Loucy (cell line): ENCODE measurements at regions not wholly inside any gene's neighbourhood (a gene's known extent, or its start where the extent isn't known, plus 50 kb on each side); places are given as distances from the start of the nearest gene placed in this dataset.

ENCODE experiments used
- H2AFZ ChIP-seq: fragments of 200-600 bp; sonication (generic); 2 replicates; pipeline ENCODE4 v1.6.0; 2016; ENCODE audit warnings: antibody characterized with exemption, mild to moderate bottlenecking, low read length, moderate library complexity
- H3F3A ChIP-seq: fragments of 200-600 bp; 2 replicates; pipeline ENCODE4 v1.6.0; 2016; ENCODE audit warnings: antibody characterized with exemption, low read depth, mild to moderate bottlenecking
- H3K27me3 ChIP-seq: fragments of 200-600 bp; sonication (generic); 2 replicates; pipeline ENCODE4 v1.6.1; 2014; ENCODE audit warnings: low read length, mild to moderate bottlenecking; ENCODE audit not compliant: insufficient read depth, poor library complexity, severe bottlenecking
- H3K36me3 ChIP-seq: fragments of 200-600 bp; sonication (generic); 2 replicates; pipeline ENCODE4 v1.6.1; 2016; ENCODE audit warnings: low read length; ENCODE audit not compliant: insufficient read depth
- H3K4me1 ChIP-seq: fragments of 200-600 bp; sonication (generic); 2 replicates; pipeline ENCODE4 v1.5.1; 2014; ENCODE audit warnings: low read length, mild to moderate bottlenecking; ENCODE audit not compliant: insufficient read depth, poor library complexity, severe bottlenecking
- H3K4me2 ChIP-seq: fragments of 200-600 bp; sonication (generic); 2 replicates; pipeline ENCODE4 v1.6.0; 2014; ENCODE audit warnings: antibody characterized with exemption, low read length, low read depth, mild to moderate bottlenecking; ENCODE audit not compliant: poor library complexity, severe bottlenecking
- H3K4me3 ChIP-seq: fragments of 200-600 bp; sonication (generic); 2 replicates; pipeline ENCODE4 v1.5.1; 2014; ENCODE audit warnings: low read length, mild to moderate bottlenecking, mixed read lengths; ENCODE audit not compliant: poor library complexity, severe bottlenecking
- H3K79me2 ChIP-seq: fragments of 200-600 bp; sonication (generic); 2 replicates; pipeline ENCODE4 v1.6.1; 2014; ENCODE audit warnings: low read length; ENCODE audit not compliant: insufficient read depth
- H3K9ac ChIP-seq: fragments of 200-600 bp; sonication (generic); 2 replicates; pipeline ENCODE4 v1.6.0; 2014; ENCODE audit warnings: mild to moderate bottlenecking, low read depth, low read length, moderate library complexity; ENCODE audit not compliant: poor library complexity, severe bottlenecking
- H3K9me2 ChIP-seq: fragments of 200-600 bp; sonication (generic); replicated peaks from 2 replicates; pipeline ENCODE4 v1.6.1; 2016; ENCODE audit warnings: low read depth, low read length, mixed read lengths
- H3K9me3 ChIP-seq: fragments of 200-600 bp; sonication (generic); 2 replicates; pipeline ENCODE4 v1.6.1; 2014; ENCODE audit warnings: mild to moderate bottlenecking, antibody characterized with exemption, low read length, low read depth; ENCODE audit not compliant: insufficient read depth
- H4K20me1 ChIP-seq: fragments of 200-600 bp; sonication (generic); 2 replicates; pipeline ENCODE4 v1.6.0; 2014; ENCODE audit warnings: antibody characterized with exemption, low read length, mild to moderate bottlenecking; ENCODE audit not compliant: insufficient read depth, poor library complexity, severe bottlenecking
- EZH2phosphoT487 ChIP-seq: fragments of 200-600 bp; IDR thresholded peaks from 2 replicates; pipeline ENCODE4 v1.6.1; 2018; ENCODE audit warnings: antibody characterized with exemption, mild to moderate bottlenecking, moderate library complexity, borderline replicate concordance
- TF ChIP-seq, protein P1 (sequence below): fragments of 200-600 bp; sonication (generic); conservative IDR thresholded peaks from 2 replicates; pipeline ENCODE4 v1.5.1; 2014; ENCODE audit warnings: mild to moderate bottlenecking, antibody characterized with exemption, low read length

DNA sequence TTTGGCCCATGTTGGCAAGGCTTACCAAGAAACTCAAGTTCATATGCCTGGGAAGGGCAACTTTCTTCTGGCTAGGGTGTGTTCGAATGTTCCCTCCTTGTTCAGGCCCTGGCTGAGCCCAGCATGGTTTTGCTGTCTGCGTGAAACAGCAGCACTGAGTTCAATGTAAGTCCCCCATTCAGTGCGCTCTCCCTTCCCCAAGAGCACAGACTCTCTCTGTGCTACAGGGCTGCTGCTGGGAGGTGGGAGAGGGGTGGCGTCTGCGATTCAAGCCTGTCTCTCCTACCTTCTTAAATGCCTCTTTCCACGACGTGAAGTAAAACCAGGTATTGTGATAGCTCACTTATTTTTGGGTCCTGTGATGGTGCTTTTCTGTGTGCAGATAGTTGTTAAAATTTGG, 289.3 kb upstream of the GOLIM4 start:
- no peaks in the 10 kb centered on the region for H3K9me3 ChIP-seq
- H2AFZ ChIP-seq: no peak overlapping the region
- no peaks in the 10 kb centered on the region for H3K27me3 ChIP-seq
- no peaks in the 10 kb centered on the region for H3K79me2 ChIP-seq
- H3K9ac ChIP-seq: no peak overlapping the region
- no peak overlapping the region for H3K4me2 ChIP-seq
- H4K20me1 ChIP-seq: no peaks in the 10 kb centered on the region
- H3K36me3 ChIP-seq: no peaks in the 10 kb centered on the region
- no peak for TF ChIP-seq EZH2phosphoT487
- TF ChIP-seq, protein P1, sequence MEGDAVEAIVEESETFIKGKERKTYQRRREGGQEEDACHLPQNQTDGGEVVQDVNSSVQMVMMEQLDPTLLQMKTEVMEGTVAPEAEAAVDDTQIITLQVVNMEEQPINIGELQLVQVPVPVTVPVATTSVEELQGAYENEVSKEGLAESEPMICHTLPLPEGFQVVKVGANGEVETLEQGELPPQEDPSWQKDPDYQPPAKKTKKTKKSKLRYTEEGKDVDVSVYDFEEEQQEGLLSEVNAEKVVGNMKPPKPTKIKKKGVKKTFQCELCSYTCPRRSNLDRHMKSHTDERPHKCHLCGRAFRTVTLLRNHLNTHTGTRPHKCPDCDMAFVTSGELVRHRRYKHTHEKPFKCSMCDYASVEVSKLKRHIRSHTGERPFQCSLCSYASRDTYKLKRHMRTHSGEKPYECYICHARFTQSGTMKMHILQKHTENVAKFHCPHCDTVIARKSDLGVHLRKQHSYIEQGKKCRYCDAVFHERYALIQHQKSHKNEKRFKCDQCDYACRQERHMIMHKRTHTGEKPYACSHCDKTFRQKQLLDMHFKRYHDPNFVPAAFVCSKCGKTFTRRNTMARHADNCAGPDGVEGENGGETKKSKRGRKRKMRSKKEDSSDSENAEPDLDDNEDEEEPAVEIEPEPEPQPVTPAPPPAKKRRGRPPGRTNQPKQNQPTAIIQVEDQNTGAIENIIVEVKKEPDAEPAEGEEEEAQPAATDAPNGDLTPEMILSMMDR: no peak
- no peak overlapping the region for H3K4me3 ChIP-seq
- no peaks in the 10 kb centered on the region for H3F3A ChIP-seq
- H3K4me1 ChIP-seq: no peaks in the 10 kb centered on the region
- no peaks in the 10 kb centered on the region for H3K9me2 ChIP-seq

DNA sequence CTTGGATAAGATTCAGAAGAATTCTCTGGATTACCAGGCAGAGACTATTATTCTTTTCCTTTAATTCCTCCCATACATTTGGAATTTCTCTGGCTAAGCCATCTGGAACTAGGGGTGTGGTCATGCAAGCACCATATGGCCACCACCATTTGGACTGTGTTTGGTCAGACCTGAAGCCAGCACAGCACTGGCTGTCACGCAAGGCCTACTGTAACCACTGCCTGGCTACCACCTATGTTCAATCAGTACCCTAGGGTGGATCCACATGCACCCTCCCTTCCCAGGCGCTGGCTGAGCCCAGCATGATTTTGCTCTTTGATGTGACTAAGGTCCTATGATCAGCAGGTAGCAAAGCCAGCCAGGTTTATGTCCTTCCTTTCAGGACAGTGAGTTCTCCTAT, 287.8 kb upstream of the GOLIM4 start:
- Histone ChIP-seq H3K4me3 (no peak overlapping the region), H4K20me1 (no peaks in the 10 kb centered on the region), H3K4me2 (no peak overlapping the region), H2AFZ (no peak overlapping the region), H3K9me2 (no peaks in the 10 kb centered on the region), H3K36me3 (no peaks in the 10 kb centered on the region), H3K79me2 (no peaks in the 10 kb centered on the region), H3K27me3 (no peaks in the 10 kb centered on the region), H3K9me3 (no peaks in the 10 kb centered on the region), H3K9ac (no peak overlapping the region), H3K4me1 (no peaks in the 10 kb centered on the region), H3F3A (no peaks in the 10 kb centered on the region)
- TF ChIP-seq, protein P1: no peak
- no peak for TF ChIP-seq EZH2phosphoT487

DNA sequence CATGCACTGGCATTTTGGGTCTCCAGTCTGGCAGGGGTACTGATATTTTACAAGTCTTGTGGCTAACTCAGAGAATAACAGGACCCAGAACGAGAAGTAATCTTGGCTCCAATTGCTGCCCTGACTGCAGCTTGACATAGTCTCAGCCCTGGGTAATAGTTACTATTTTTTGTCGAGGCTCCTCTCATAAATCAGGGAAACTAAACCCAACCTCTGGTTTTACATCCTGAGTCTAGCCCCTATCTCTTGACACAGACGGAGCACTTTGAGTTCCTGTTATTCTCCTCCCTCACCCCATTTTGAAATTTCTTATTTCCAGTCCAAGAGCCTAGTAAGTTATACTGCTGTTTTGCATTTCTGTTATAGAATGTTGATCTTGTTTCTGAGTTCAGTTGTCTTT, 276.1 kb upstream of the GOLIM4 start:
- no peak for TF ChIP-seq EZH2phosphoT487
- TF ChIP-seq, protein P1: no peak
- no peak overlapping the region for H2AFZ ChIP-seq
- H3K9me2 ChIP-seq: no peaks in the 10 kb centered on the region
- no peaks in the 10 kb centered on the region for H3K79me2 ChIP-seq
- no peaks in the 10 kb centered on the region for H3K27me3 ChIP-seq
- H3K4me1 ChIP-seq: no peaks in the 10 kb centered on the region
- H4K20me1 ChIP-seq: no peaks in the 10 kb centered on the region
- H3F3A ChIP-seq: no peaks in the 10 kb centered on the region
- H3K4me2 ChIP-seq: no peak overlapping the region
- no peaks in the 10 kb centered on the region for H3K9me3 ChIP-seq
- H3K9ac ChIP-seq: no peak overlapping the region
- H3K4me3 ChIP-seq: no peak overlapping the region
- H3K36me3 ChIP-seq: no peaks in the 10 kb centered on the region
